GM12875 (cell line): ENCODE measurements at regions not wholly inside any gene's neighbourhood (a gene's known extent, or its start where the extent isn't known, plus 50 kb on each side); places are given as distances from the start of the nearest gene placed in this dataset.

Experiments
- H3K4me3 ChIP-seq: one replicate; pipeline ENCODE4 v1.5.1; 2011; ENCODE audit warnings: low read depth, low read length, control low read depth
- CTCF ChIP-seq: IDR thresholded peaks from 2 replicates; pipeline ENCODE4 v1.5.1; 2011; ENCODE audit warnings: low read depth, mild to moderate bottlenecking, control low read depth, inconsistent platforms, low read length, moderate library complexity, borderline replicate concordance; ENCODE audit not compliant: insufficient read depth

DNA sequence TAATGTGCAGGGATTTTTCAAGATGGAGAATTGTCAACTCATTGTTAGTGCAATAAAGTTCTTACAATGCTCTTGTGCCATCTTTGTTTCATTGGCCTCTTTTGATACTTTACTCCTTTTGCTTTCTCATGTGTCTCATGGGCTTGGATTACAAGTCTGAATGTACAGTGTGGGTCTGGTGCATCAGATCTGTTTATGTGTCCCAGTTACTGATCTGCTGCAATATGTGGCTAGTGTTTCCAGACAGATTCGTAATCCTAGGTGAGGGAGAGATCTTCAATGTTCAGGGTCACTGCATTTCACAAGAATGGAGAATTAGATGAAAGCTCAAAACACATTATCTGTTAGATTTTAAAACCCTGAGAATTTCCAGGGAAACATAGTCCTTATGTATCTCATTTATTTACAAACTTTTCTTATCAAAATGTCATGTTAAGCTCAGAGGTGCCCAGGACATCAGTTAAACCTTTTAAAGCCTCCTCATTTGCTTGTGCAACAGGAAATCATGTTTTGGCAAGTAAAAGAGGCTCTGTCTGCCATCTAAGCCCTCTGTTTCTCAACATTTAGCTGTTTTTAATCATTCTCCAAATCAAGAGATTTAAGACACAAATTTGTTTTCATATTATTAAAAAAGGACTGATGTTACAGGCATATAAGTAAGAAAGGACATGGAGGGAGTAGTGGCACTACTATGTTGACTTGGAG, 108.1 kb downstream of the NUP35 start:
- H3K4me3 ChIP-seq = no peak overlapping the region
- TF ChIP-seq CTCF = no peak

GRCh38 chr2:183242937-183243336, 118.7 kb downstream of the NUP35 start:
- TF ChIP-seq CTCF = no peak
- no peak overlapping the region for H3K4me3 ChIP-seq

DNA sequence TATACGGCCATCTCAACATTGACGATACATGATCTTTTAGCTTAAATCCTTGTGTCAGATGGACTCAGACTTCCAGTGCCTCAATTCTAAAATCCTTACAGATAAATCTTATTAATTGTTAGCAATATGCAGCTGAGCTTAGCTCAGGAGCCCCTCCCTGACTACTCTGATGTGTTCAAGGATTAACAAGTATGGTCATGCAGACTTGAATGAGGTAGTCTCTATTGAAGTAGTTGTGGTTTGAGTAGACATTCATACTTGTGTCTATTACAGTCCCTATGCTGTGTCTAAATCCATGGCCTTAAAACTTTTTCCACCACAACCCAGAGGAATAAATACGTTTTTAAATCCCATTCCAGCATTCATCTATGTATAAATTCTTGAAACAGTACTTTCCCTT, 119.5 kb downstream of the NUP35 start:
- no peak for TF ChIP-seq CTCF
- H3K4me3 ChIP-seq = no peak overlapping the region

GRCh38 chr2:183244300-183244844, 120.1 kb downstream of the NUP35 start:
- H3K4me3 ChIP-seq = no peak overlapping the region
- TF ChIP-seq CTCF = no peak

DNA sequence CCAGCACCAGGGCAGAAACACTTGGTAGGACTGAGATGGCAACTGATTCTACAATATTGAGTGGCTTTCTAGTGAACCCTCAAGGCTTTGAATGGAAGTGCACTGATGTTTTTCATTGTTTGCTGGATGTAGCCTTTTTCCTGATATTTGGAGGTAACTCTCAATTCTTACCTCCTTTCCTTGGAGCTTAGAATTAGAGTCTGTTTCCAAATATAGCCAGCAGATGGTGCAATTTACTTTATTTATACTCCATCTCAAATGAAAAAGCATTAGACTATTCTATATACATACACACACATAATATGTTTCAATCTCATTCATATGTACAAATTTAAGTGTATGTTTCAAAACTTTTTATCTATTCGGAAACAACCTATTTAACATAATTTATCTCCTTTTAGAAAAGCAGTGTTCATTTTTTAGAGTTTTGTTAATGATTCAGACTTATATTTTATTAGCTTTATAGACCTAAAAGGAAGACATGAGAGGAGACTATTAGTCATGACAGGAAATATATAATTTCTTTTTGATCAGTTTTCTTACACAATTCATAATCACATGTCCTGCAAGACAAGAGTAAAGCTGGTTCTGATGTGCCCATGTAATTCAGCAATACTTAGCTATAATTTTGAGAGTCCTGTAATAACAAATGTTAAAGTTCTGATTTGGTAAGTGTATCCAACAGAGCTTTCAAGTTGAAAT, 124.8 kb downstream of the NUP35 start:
- no peak overlapping the region for H3K4me3 ChIP-seq
- TF ChIP-seq CTCF = 0 out of 2 replicates have a peak, but pooled peaks have one; percentile 18

DNA sequence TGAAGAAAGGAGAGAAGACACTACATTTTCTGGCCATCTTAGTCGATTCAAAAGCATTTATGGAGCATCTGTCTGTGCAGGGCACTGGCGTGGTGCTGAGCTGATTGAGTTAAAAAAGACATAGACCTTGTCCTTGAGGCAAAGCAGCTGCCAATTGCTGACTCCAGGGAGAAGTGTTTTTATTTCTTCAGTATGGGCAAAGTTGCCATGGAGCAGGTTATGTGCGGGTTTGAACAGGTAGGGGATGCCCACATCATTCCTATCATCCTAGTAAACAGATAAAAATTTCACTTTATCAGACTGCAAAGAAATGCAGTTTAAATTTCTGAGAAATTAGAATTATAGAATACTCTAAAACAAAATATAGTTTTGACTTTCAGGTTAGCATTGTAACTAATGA, 125.8 kb downstream of the NUP35 start:
- no peak overlapping the region for H3K4me3 ChIP-seq
- no peak for TF ChIP-seq CTCF

DNA sequence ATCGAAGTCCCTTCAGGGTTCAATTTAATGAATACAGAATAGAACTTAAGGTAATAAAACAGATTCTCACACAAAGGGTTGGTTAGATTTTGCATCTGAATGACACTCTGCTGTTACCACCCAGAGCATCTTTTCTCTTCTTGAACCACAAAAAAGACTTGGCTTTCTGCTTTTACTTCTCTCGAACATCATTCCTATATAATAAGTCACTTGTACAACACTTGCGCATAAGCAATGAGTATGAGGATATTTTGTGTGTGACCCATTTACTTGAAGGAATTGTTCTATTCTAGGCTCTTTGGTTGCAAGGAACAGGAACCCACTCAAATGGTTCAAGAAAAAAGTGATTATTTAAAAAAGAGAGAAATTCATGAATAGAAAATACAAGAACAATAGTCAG, 126.2 kb downstream of the NUP35 start:
- H3K4me3 ChIP-seq = no peak overlapping the region
- no peak for TF ChIP-seq CTCF
